Ishikawa (cell line): ENCODE measurements at regions not wholly inside any gene's neighbourhood (a gene's known extent, or its start where the extent isn't known, plus 50 kb on each side); places are given as distances from the start of the nearest gene placed in this dataset.
A peak's percentile ranks its signal among the peaks of the same experiment; 100 is the strongest.

Source experiments
- CEBPB ChIP-seq: IDR thresholded peaks from 2 replicates; pipeline ENCODE4 v1.6.1; 2012
- CREB1 ChIP-seq: IDR thresholded peaks from 2 replicates; pipeline ENCODE4 v1.6.1; 2012; ENCODE audit warnings: low read depth
- EGR1 ChIP-seq: IDR thresholded peaks from 2 replicates; pipeline ENCODE4 v1.6.1; 2012
- EP300 ChIP-seq: IDR thresholded peaks from 2 replicates; pipeline ENCODE4 v1.6.1; 2012; ENCODE audit warnings: borderline replicate concordance
- FOXM1 ChIP-seq: IDR thresholded peaks from 2 replicates; pipeline ENCODE4 v1.6.1; 2012; ENCODE audit warnings: low read depth, borderline replicate concordance
- MAX ChIP-seq: IDR thresholded peaks from 2 replicates; pipeline ENCODE4 v1.6.1; 2012
- NFIC ChIP-seq: IDR thresholded peaks from 2 replicates; pipeline ENCODE4 v1.6.1; 2012
- RAD21 ChIP-seq: IDR thresholded peaks from 2 replicates; pipeline ENCODE4 v1.6.1; 2012; ENCODE audit warnings: low read depth
- REST ChIP-seq: IDR thresholded peaks from 2 replicates; pipeline ENCODE4 v1.6.1; 2012; ENCODE audit warnings: low read depth, mild to moderate bottlenecking
- TAF1 ChIP-seq: IDR thresholded peaks from 2 replicates; pipeline ENCODE4 v1.6.1; 2012; ENCODE audit warnings: low read depth, mild to moderate bottlenecking
- TCF12 ChIP-seq: IDR thresholded peaks from 2 replicates; pipeline ENCODE4 v1.6.1; 2012; ENCODE audit warnings: low read depth
- TEAD4 ChIP-seq: IDR thresholded peaks from 2 replicates; pipeline ENCODE4 v1.6.1; 2012
- USF1 ChIP-seq: IDR thresholded peaks from 2 replicates; pipeline ENCODE4 v1.6.1; 2012
- YY1 ChIP-seq: IDR thresholded peaks from 2 replicates; pipeline ENCODE4 v1.6.1; 2012; ENCODE audit warnings: low read depth
- ZBTB7A ChIP-seq: IDR thresholded peaks from 2 replicates; pipeline ENCODE4 v1.6.1; 2012; ENCODE audit warnings: low read depth

- no peak for TF ChIP-seq MAX
- TF ChIP-seq YY1, result no peak
- TF ChIP-seq ZBTB7A, result no peak
- no peak for TF ChIP-seq USF1
- no peak for TF ChIP-seq TAF1
- TF ChIP-seq TEAD4, result no peak
- no peak for TF ChIP-seq TCF12
- no peak for TF ChIP-seq EP300
- TF ChIP-seq FOXM1, result no peak
- TF ChIP-seq EGR1, result no peak
- no peak for TF ChIP-seq REST
- no peak for TF ChIP-seq RAD21
- no peak for TF ChIP-seq CEBPB
- TF ChIP-seq NFIC, result no peak
- no peak for TF ChIP-seq CREB1
Observed at GRCh38 chr5:56671571-56671970, 143.8 kb upstream of the MAP3K1 start.

GRCh38 chr5:56670916-56671315, 144.4 kb upstream of the MAP3K1 start:
- TF ChIP-seq YY1 (no peak), MAX (no peak), ZBTB7A (no peak), REST (no peak), RAD21 (no peak), CREB1 (no peak), TCF12 (no peak), TAF1 (no peak), USF1 (no peak), EGR1 (no peak), EP300 (no peak)

- TF ChIP-seq EGR1, result no peak
- TF ChIP-seq TCF12, result no peak
- TF ChIP-seq EP300, result no peak
Observed at GRCh38 chr5:56669534-56670483, 145.5 kb upstream of the MAP3K1 start.

GRCh38 chr5:56668996-56669395, 146.4 kb upstream of the MAP3K1 start:
- TF ChIP-seq EP300, result no peak
- TF ChIP-seq CREB1, result no peak
- TF ChIP-seq MAX, result 0 out of 2 replicates have a peak, but pooled peaks have one; percentile 15
- TF ChIP-seq NFIC, result no peak
- no peak for TF ChIP-seq ZBTB7A
- peak; percentile 62 for TF ChIP-seq TEAD4
- TF ChIP-seq TAF1, result no peak
- TF ChIP-seq REST, result no peak
- TF ChIP-seq RAD21, result no peak
- no peak for TF ChIP-seq EGR1
